Activated CD8-positive, alpha-beta T cell treated with anti-CD3 and anti-CD28 coated beads for 36 hours (primary cell): ENCODE measurements at regions not wholly inside any gene's neighbourhood (a gene's known extent, or its start where the extent isn't known, plus 50 kb on each side); places are given as distances from the start of the nearest gene placed in this dataset.

Source experiments
- ATAC-seq: fragments of 200-7000 bp; cut with Tn5 transposase; one replicate; pipeline ENCODE4 v1.10.0; 2021; ENCODE audit warnings: mild to moderate bottlenecking, moderate library complexity
- CTCF ChIA-PET: fragments of 350-600 bp; sonication (Branson Sonifier 250); formaldehyde crosslinking; loops from one replicate; lab custom pipeline; 2021; ENCODE audit warnings: antibody characterized with exemption; lab: Charles Lee
- POLR2A ChIA-PET: fragments of 350-600 bp; sonication (Branson Sonifier 250); formaldehyde crosslinking; loops from one replicate; lab custom pipeline; 2021; ENCODE audit warnings: antibody characterized with exemption; lab: Charles Lee
- DNase-seq: peaks from one replicate; pipeline ENCODE4 v3.0.0-alpha.2; 2020
- H3K27ac Mint-ChIP-seq: one replicate; pipeline ENCODE4 v1.8.0; 2021; ENCODE audit warnings: mild to moderate bottlenecking, mixed read lengths
- H3K27me3 Mint-ChIP-seq: one replicate; pipeline ENCODE4 v1.8.0; 2021; ENCODE audit warnings: mixed read lengths
- H3K36me3 Mint-ChIP-seq: one replicate; pipeline ENCODE4 v1.8.0; 2021; ENCODE audit warnings: low read depth, mixed read lengths
- H3K4me1 Mint-ChIP-seq: one replicate; pipeline ENCODE4 v1.8.0; 2021; ENCODE audit warnings: low read depth, mixed read lengths
- H3K4me3 Mint-ChIP-seq: one replicate; pipeline ENCODE4 v1.8.0; 2021; ENCODE audit warnings: mild to moderate bottlenecking, moderate library complexity, mixed read lengths
- H3K9me3 Mint-ChIP-seq: one replicate; pipeline ENCODE4 v1.8.0; 2021; ENCODE audit warnings: mixed read lengths
- intact Hi-C: fragments of 100-400 bp; cut with micrococcal nuclease; formaldehyde crosslinking; loops from one replicate; pipeline ENCODE4 v1.10.0; 2022
- TF ChIP-seq, protein P1 (sequence below): fragments of 200-600 bp; IDR thresholded peaks from one replicate; pipeline ENCODE4 v1.8.0; 2022; ENCODE audit warnings: antibody characterized with exemption, mild to moderate bottlenecking

DNA sequence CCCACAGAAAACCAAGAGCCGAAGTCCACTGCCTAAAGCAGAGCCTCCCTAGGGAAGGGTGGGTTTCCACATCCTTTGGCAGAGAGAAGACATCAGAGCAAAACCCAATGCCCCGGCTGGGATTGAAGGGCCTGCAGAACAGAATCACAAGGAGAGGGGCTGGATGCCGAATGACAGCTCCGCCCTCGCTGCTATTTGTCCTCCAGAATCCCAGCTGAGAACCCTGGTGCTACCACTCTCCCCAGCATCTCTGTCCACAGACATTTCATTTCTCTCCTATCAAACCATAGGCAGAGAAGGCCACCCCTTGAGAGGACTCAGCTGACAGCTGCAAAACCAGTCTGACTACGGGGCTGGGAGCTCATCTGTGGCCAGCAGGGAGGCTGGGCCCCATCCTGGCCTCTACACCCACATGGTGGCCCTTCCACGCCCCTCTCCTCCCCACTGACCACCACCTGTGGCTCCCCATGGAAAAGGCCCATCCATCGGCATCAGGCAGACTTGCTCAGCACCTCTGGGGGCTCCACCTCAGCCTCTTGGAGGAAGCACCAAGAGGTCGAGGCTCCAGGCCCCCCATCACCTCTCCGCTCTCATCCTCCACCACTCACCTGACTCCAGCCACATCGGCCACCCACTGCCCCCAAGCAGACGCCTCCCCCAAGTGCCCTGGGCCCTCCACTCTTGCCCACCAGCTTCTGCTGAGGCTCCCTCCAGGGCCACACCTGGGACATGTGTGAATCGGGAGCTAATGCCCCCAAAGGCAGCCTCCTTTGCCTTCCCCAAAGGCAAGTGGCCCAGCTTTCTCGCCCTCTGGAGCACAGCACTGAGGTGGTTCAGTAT, 288.5 kb downstream of the C16orf95 start:
- DNase-seq (no peak), ATAC-seq (no peak)
- intact Hi-C loops, result no loop called here
- no peaks in the 10 kb centered on the region for H3K36me3 Mint-ChIP-seq
- H3K27ac Mint-ChIP-seq, result no peak overlapping the region
- H3K4me3 Mint-ChIP-seq, result no peak overlapping the region
- TF ChIP-seq, protein P1, sequence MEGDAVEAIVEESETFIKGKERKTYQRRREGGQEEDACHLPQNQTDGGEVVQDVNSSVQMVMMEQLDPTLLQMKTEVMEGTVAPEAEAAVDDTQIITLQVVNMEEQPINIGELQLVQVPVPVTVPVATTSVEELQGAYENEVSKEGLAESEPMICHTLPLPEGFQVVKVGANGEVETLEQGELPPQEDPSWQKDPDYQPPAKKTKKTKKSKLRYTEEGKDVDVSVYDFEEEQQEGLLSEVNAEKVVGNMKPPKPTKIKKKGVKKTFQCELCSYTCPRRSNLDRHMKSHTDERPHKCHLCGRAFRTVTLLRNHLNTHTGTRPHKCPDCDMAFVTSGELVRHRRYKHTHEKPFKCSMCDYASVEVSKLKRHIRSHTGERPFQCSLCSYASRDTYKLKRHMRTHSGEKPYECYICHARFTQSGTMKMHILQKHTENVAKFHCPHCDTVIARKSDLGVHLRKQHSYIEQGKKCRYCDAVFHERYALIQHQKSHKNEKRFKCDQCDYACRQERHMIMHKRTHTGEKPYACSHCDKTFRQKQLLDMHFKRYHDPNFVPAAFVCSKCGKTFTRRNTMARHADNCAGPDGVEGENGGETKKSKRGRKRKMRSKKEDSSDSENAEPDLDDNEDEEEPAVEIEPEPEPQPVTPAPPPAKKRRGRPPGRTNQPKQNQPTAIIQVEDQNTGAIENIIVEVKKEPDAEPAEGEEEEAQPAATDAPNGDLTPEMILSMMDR, result no peak
- H3K27me3 Mint-ChIP-seq, result no peaks in the 10 kb centered on the region
- POLR2A ChIA-PET, result no interaction called here
- CTCF ChIA-PET, result interaction anchor here (0.7 kb wide), 1 partner anchor 33 kb away, joined by 4 read pairs; no protein-coding TSS in a partner anchor
- peaks cover 2% of the 10 kb centered on the region for H3K9me3 Mint-ChIP-seq
- no peaks in the 10 kb centered on the region for H3K4me1 Mint-ChIP-seq

DNA sequence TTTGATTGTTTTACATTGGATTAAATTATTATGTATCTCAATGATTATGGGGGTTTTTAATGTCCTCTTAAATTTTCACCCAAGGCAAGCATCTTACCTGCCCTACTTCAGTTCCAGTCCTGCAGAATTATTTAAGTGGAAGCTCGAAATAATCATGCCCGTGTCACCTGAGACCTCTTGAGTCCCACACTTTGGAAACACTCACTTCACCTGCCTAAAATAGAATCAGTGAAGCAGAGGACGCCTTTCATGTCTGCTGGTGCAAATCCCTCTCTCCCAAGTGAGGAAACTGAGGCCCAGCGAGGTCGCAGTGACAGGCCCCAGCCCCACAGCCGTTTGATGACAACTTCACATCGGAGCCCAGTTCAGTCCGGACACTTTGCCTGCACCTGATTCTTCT, 284.6 kb downstream of the C16orf95 start:
- DNase-seq (no peak), ATAC-seq (no peak)
- intact Hi-C loops, result no loop called here
- POLR2A ChIA-PET, result no interaction called here
- peaks cover 2% of the 10 kb centered on the region for H3K9me3 Mint-ChIP-seq
- no peaks in the 10 kb centered on the region for H3K36me3 Mint-ChIP-seq
- CTCF ChIA-PET, result interaction anchor here (1.2 kb wide), 1 partner anchor 271 kb away, joined by 3 read pairs; no protein-coding TSS in a partner anchor
- H3K27ac Mint-ChIP-seq, result no peak overlapping the region
- no peaks in the 10 kb centered on the region for H3K27me3 Mint-ChIP-seq
- H3K4me3 Mint-ChIP-seq, result no peak overlapping the region
- TF ChIP-seq, protein P1, result no peak
- H3K4me1 Mint-ChIP-seq, result no peaks in the 10 kb centered on the region

DNA sequence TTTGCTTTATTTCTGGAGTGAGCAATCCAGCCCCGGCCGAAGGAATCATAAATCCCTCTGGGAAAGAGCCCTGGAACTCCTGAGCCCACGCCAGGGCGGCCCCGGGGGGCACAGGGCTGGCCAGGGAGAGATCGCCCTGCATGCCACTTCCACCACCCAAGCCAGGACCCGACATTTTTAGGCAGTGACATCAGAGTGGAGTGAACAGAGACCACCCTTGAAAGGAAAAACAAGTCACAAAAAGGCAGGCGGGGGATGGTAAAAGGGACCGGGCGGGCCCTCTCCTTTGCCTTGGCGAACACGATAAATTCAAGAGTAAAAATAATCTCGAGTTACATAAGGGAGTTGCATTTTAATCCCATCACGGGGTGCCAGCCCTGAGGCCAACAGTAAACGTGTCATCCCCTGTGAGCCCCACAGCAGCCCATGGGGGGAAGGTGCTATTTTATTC, 284.1 kb downstream of the C16orf95 start:
- POLR2A ChIA-PET, result no interaction called here

DNA sequence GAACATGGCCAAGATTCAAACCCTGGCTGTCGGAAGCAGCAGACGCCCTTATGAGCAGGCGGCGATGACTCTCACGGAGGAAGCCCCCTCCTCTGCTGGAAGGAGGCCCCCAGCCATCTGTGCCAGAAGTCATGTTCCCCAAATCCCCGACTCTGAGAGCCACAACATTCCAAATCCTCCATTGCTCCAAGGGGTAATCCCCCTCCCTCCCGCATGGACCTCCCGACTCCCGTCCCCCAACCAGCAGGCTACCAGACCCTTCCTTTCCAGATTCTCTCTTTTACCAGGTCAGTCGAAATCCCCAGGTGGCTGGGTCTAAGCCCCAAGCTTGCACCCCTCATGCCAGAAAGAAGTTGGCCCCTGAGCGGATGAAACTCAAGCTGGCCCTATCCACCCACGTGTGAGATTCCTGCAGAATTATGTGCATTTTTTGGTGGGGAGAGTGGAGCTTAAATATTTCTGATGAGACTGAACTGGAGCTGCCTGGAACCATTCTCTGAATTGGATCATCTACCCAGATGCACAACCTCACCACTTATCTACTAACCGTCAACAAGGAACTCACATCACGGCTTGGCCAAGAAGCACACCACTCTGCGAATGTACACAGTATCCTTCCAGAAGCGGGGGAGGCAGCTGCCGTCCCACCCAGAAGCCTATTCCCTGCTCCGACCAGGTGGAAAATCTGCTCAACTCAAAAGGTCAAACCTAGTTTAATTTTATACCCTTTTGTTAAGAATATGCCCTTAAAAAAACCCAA, 283.5 kb downstream of the C16orf95 start:
- ChIA-PET POLR2A (no interaction called here), CTCF (no interaction called here)
- Mint-ChIP-seq H3K36me3 (no peaks in the 10 kb centered on the region), H3K9me3 (peaks cover 2% of the 10 kb centered on the region), H3K4me3 (no peak overlapping the region), H3K27ac (no peak overlapping the region), H3K4me1 (no peaks in the 10 kb centered on the region), H3K27me3 (no peaks in the 10 kb centered on the region)
- intact Hi-C loops, result no loop called here
- DNase-seq (no peak), ATAC-seq (no peak)
- TF ChIP-seq, protein P1, result no peak

More for the DNA sequence above, 284.1 kb downstream of the C16orf95 start:
- ATAC-seq, result no peak
- Mint-ChIP-seq H3K4me1 (no peaks in the 10 kb centered on the region), H3K9me3 (peaks cover 2% of the 10 kb centered on the region), H3K4me3 (no peak overlapping the region), H3K36me3 (no peaks in the 10 kb centered on the region), H3K27ac (no peak overlapping the region), H3K27me3 (no peaks in the 10 kb centered on the region)
- DNase-seq, result no peak
- CTCF ChIA-PET, result interaction anchor here (1.2 kb wide), 1 partner anchor 272 kb away, joined by 3 read pairs; no protein-coding TSS in a partner anchor
- intact Hi-C loops, result no loop called here
- TF ChIP-seq, protein P1, result no peak

DNA sequence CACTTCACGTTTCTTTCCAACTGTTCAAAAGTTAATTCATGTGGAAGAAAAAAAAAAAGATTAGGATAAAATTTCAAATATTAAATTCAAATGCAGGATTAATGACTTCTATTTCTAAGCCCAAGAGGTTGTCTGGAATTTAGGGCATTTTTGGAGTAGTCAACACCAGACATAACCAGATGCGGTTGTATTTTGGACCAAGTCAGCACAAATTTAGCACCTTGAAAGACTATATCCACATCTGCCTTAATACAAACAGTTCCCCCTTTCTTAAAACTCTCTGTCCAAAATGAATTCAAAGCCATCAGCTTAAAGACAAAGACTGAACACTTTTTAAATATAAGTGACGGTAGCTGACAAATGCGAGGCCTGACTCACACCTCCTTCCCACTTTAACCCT, 282.9 kb downstream of the C16orf95 start:
- ATAC-seq (no peak), DNase-seq (no peak)
- TF ChIP-seq, protein P1, result no peak
- Mint-ChIP-seq H3K9me3 (peaks cover 2% of the 10 kb centered on the region), H3K27ac (no peak overlapping the region), H3K4me3 (no peak overlapping the region), H3K36me3 (no peaks in the 10 kb centered on the region), H3K27me3 (no peaks in the 10 kb centered on the region), H3K4me1 (no peaks in the 10 kb centered on the region)
- intact Hi-C loops, result no loop called here
- ChIA-PET POLR2A (no interaction called here), CTCF (no interaction called here)
